OCI-LY1 (cell line): ENCODE measurements at regions not wholly inside any gene's neighbourhood (a gene's known extent, or its start where the extent isn't known, plus 50 kb on each side); places are given as distances from the start of the nearest gene placed in this dataset.
"Not testable (repeated sequence)": the region's sequence is repeated elsewhere in the genome, so short reads cannot be mapped to it uniquely, and the experiment has no call there.

Experiments used
- H2AFZ ChIP-seq: fragments of 200-600 bp; sonication (generic), shearing (Covaris generic); 2 replicates; pipeline ENCODE4 v1.6.0; 2014; ENCODE audit warnings: antibody characterized with exemption, mild to moderate bottlenecking, low read length
- H3F3A ChIP-seq: fragments of 200-600 bp; sonication (generic), shearing (Covaris generic); 2 replicates; pipeline ENCODE4 v1.6.0; 2014; ENCODE audit warnings: mild to moderate bottlenecking, antibody characterized with exemption, low read length, moderate library complexity; ENCODE audit not compliant: insufficient read depth
- H3K27ac ChIP-seq: fragments of 200-600 bp; sonication (generic); 2 replicates; pipeline ENCODE4 v1.5.1; 2014; ENCODE audit warnings: low read length, mixed run types, mild to moderate bottlenecking, low read depth; ENCODE audit not compliant: poor library complexity, severe bottlenecking
- H3K27me3 ChIP-seq: fragments of 200-600 bp; sonication (generic); 2 replicates; pipeline ENCODE4 v1.6.0; 2014; ENCODE audit warnings: antibody characterized with exemption, mild to moderate bottlenecking, low read length, moderate library complexity; ENCODE audit not compliant: insufficient read depth
- H3K36me3 ChIP-seq: fragments of 200-600 bp; sonication (generic); 2 replicates; pipeline ENCODE4 v1.6.1; 2014; ENCODE audit warnings: mild to moderate bottlenecking, antibody characterized with exemption, low read length, moderate library complexity, mixed read lengths; ENCODE audit not compliant: insufficient read depth
- H3K4me1 ChIP-seq: fragments of 200-600 bp; sonication (generic); 2 replicates; pipeline ENCODE4 v1.5.1; 2014; ENCODE audit warnings: mild to moderate bottlenecking, low read length, moderate library complexity; ENCODE audit not compliant: insufficient read depth, severe bottlenecking
- H3K4me2 ChIP-seq: fragments of 200-600 bp; sonication (generic), shearing (Covaris generic); 2 replicates; pipeline ENCODE4 v1.6.1; 2014; ENCODE audit warnings: low read length
- H3K4me3 ChIP-seq: fragments of 200-600 bp; sonication (generic); 2 replicates; pipeline ENCODE4 v1.5.1; 2014; ENCODE audit warnings: low read length, low read depth, mild to moderate bottlenecking, mixed read lengths; ENCODE audit not compliant: poor library complexity, severe bottlenecking
- H3K79me2 ChIP-seq: fragments of 200-600 bp; shearing (Covaris generic); 2 replicates; pipeline ENCODE4 v1.6.1; 2016; ENCODE audit warnings: mixed run types, low read length, mixed read lengths; ENCODE audit not compliant: insufficient read depth
- H3K9ac ChIP-seq: fragments of 200-600 bp; sonication (generic), shearing (Covaris generic); 2 replicates; pipeline ENCODE4 v1.6.1; 2014; ENCODE audit warnings: mild to moderate bottlenecking, low read length, mixed read lengths
- H3K9me2 ChIP-seq: fragments of 200-600 bp; sonication (generic), shearing (Covaris generic); 2 replicates; pipeline ENCODE4 v1.6.1; 2014; ENCODE audit warnings: low read depth, mild to moderate bottlenecking, low read length, mixed read lengths
- H3K9me3 ChIP-seq: fragments of 200-600 bp; shearing (Covaris generic); 2 replicates; pipeline ENCODE4 v1.6.1; 2014; ENCODE audit warnings: low read length, mixed read lengths
- H4K20me1 ChIP-seq: fragments of 200-600 bp; sonication (generic), shearing (Covaris generic); 2 replicates; pipeline ENCODE4 v1.6.0; 2016; ENCODE audit warnings: mild to moderate bottlenecking, low read length; ENCODE audit not compliant: insufficient read depth
- CTCF ChIP-seq: fragments of 200-600 bp; sonication (generic), shearing (Covaris generic); IDR thresholded peaks from 2 replicates; pipeline ENCODE4 v1.5.1; 2017; ENCODE audit warnings: mild to moderate bottlenecking, antibody characterized with exemption, low read length, moderate library complexity, mixed read lengths
- EZH2 ChIP-seq: fragments of 200-600 bp; sonication (generic), shearing (Covaris generic); IDR thresholded peaks from 2 replicates; pipeline ENCODE4 v1.8.0; 2017; ENCODE audit warnings: borderline replicate concordance, mixed run types, mild to moderate bottlenecking, antibody characterized with exemption, low read length, moderate library complexity, mixed read lengths

- TF ChIP-seq EZH2 (no peak), CTCF (no peak)
Measured at GRCh38 chr1:200290010-200290685, 119.7 kb downstream of the ZNF281 start.

GRCh38 chr1:200288226-200288625 is 121.6 kb downstream of the ZNF281 start:
- H3K79me2 ChIP-seq, result no peaks in the 10 kb centered on the region
- TF ChIP-seq EZH2 (no peak), CTCF (no peak)
- H3K27me3 ChIP-seq, result no peaks in the 10 kb centered on the region
- H3K4me3 ChIP-seq, result no peak overlapping the region
- no peaks in the 10 kb centered on the region for H3K9me2 ChIP-seq
- no peaks in the 10 kb centered on the region for H3F3A ChIP-seq
- no peaks in the 10 kb centered on the region for H4K20me1 ChIP-seq
- H3K4me2 ChIP-seq, result no peak overlapping the region
- H3K9me3 ChIP-seq, result no peaks in the 10 kb centered on the region
- H3K4me1 ChIP-seq, result peaks cover 9% of the 10 kb centered on the region
- no peak overlapping the region for H2AFZ ChIP-seq
- no peak overlapping the region for H3K27ac ChIP-seq
- no peaks in the 10 kb centered on the region for H3K36me3 ChIP-seq
- H3K9ac ChIP-seq, result no peak overlapping the region

More at GRCh38 chr1:200290010-200290685, 119.7 kb downstream of the ZNF281 start:
- Histone ChIP-seq H2AFZ (no peak overlapping the region), H3K4me3 (no peak overlapping the region), H3K9ac (no peak overlapping the region), H3F3A (no peaks in the 10 kb centered on the region), H3K4me1 (peaks cover 9% of the 10 kb centered on the region), H3K79me2 (no peaks in the 10 kb centered on the region), H3K36me3 (no peaks in the 10 kb centered on the region), H3K9me3 (no peaks in the 10 kb centered on the region), H4K20me1 (no peaks in the 10 kb centered on the region), H3K27ac (no peak overlapping the region), H3K27me3 (no peaks in the 10 kb centered on the region), H3K4me2 (no peak overlapping the region), H3K9me2 (no peaks in the 10 kb centered on the region)

- not testable (repeated sequence) for H4K20me1 ChIP-seq, H3K79me2 ChIP-seq, H3K36me3 ChIP-seq, H3K27me3 ChIP-seq, H3F3A ChIP-seq, H3K9me2 ChIP-seq, H3K4me1 ChIP-seq, H3K4me3 ChIP-seq, H2AFZ ChIP-seq, H3K9me3 ChIP-seq, H3K4me2 ChIP-seq, H3K9ac ChIP-seq, H3K27ac ChIP-seq
Measured at GRCh38 chr1:200284236-200284635, 125.6 kb downstream of the ZNF281 start.

- no peaks in the 10 kb centered on the region for H3K79me2 ChIP-seq
- no peak overlapping the region for H3K4me2 ChIP-seq
- no peaks in the 10 kb centered on the region for H3K9me3 ChIP-seq
- H3K36me3 ChIP-seq, result no peaks in the 10 kb centered on the region
- no peak overlapping the region for H3K9ac ChIP-seq
- no peaks in the 10 kb centered on the region for H3K9me2 ChIP-seq
- TF ChIP-seq CTCF (no peak), EZH2 (no peak)
- H2AFZ ChIP-seq, result no peak overlapping the region
- H3K27me3 ChIP-seq, result peaks cover 3% of the 10 kb centered on the region; the same call in 1 of the 2 replicates
- no peak overlapping the region for H3K4me3 ChIP-seq
- no peaks in the 10 kb centered on the region for H4K20me1 ChIP-seq
- peaks cover 9% of the 10 kb centered on the region for H3K4me1 ChIP-seq
- H3K27ac ChIP-seq, result no peak overlapping the region
- H3F3A ChIP-seq, result no peaks in the 10 kb centered on the region
Measured at GRCh38 chr1:200282497-200283122, 127.2 kb downstream of the ZNF281 start.
